ENCODE measurements at regions not wholly inside any gene's neighbourhood (a gene's known extent, or its start where the extent isn't known, plus 50 kb on each side); places are given as distances from the start of the nearest gene placed in this dataset.

DNA sequence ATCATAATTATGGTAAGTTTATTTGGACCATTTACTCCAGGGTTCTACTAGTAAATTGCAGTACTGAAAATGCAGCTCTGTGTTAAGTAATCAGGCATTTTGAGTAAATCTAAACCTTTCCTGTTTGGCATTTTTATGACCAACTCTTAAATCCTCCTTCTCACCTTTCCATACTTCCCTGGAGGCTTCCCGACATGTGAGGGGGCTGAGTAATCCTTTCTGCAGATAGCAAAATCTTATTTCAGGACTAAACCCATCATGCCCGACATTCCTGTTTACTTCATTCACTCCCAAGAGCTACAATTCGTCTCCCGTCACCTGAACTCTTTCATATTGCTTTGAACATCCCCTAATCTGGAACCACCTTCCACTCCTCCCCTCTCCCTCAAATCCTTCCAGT is 296.6 kb downstream of the IKZF2 start:
- Histone ChIP-seq H3K4me1 (ENCODE audit: control insufficient read depth, insufficient read depth, low read length) (no peaks in the 10 kb centered on the region), H3K4me3 (ENCODE audit: low read depth, low read length) (no peak overlapping the region), H3K27ac (ENCODE audit: extremely low read depth, low read depth, low read length) (no peak overlapping the region), H3K9me3 (ENCODE audit: control insufficient read depth, insufficient read depth, low read depth, low read length) (no peaks in the 10 kb centered on the region), H3K36me3 (ENCODE audit: control insufficient read depth in 2 of 2, insufficient read depth in 1 of 2, low read length in 2 of 2) (no peaks in the 10 kb centered on the region)
- ChIA-PET CTCF (interaction anchor here (1.0 kb wide), 1 partner anchor 8 kb away, joined by 3 read pairs; no protein-coding TSS in a partner anchor), POLR2A (no interaction called here)
- TF ChIP-seq, protein P1, sequence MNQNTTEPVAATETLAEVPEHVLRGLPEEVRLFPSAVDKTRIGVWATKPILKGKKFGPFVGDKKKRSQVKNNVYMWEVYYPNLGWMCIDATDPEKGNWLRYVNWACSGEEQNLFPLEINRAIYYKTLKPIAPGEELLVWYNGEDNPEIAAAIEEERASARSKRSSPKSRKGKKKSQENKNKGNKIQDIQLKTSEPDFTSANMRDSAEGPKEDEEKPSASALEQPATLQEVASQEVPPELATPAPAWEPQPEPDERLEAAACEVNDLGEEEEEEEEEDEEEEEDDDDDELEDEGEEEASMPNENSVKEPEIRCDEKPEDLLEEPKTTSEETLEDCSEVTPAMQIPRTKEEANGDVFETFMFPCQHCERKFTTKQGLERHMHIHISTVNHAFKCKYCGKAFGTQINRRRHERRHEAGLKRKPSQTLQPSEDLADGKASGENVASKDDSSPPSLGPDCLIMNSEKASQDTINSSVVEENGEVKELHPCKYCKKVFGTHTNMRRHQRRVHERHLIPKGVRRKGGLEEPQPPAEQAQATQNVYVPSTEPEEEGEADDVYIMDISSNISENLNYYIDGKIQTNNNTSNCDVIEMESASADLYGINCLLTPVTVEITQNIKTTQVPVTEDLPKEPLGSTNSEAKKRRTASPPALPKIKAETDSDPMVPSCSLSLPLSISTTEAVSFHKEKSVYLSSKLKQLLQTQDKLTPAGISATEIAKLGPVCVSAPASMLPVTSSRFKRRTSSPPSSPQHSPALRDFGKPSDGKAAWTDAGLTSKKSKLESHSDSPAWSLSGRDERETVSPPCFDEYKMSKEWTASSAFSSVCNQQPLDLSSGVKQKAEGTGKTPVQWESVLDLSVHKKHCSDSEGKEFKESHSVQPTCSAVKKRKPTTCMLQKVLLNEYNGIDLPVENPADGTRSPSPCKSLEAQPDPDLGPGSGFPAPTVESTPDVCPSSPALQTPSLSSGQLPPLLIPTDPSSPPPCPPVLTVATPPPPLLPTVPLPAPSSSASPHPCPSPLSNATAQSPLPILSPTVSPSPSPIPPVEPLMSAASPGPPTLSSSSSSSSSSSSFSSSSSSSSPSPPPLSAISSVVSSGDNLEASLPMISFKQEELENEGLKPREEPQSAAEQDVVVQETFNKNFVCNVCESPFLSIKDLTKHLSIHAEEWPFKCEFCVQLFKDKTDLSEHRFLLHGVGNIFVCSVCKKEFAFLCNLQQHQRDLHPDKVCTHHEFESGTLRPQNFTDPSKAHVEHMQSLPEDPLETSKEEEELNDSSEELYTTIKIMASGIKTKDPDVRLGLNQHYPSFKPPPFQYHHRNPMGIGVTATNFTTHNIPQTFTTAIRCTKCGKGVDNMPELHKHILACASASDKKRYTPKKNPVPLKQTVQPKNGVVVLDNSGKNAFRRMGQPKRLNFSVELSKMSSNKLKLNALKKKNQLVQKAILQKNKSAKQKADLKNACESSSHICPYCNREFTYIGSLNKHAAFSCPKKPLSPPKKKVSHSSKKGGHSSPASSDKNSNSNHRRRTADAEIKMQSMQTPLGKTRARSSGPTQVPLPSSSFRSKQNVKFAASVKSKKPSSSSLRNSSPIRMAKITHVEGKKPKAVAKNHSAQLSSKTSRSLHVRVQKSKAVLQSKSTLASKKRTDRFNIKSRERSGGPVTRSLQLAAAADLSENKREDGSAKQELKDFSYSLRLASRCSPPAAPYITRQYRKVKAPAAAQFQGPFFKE (tag by site-specific recombination; IDR thresholded peaks at IDR 0.05; ENCODE audit: borderline replicate concordance): no peak
- TF ChIP-seq REPIN1 (tag by site-specific recombination; IDR thresholded peaks at IDR 0.05; ENCODE audit: low read depth): no peak
- TF ChIP-seq, protein P2, sequence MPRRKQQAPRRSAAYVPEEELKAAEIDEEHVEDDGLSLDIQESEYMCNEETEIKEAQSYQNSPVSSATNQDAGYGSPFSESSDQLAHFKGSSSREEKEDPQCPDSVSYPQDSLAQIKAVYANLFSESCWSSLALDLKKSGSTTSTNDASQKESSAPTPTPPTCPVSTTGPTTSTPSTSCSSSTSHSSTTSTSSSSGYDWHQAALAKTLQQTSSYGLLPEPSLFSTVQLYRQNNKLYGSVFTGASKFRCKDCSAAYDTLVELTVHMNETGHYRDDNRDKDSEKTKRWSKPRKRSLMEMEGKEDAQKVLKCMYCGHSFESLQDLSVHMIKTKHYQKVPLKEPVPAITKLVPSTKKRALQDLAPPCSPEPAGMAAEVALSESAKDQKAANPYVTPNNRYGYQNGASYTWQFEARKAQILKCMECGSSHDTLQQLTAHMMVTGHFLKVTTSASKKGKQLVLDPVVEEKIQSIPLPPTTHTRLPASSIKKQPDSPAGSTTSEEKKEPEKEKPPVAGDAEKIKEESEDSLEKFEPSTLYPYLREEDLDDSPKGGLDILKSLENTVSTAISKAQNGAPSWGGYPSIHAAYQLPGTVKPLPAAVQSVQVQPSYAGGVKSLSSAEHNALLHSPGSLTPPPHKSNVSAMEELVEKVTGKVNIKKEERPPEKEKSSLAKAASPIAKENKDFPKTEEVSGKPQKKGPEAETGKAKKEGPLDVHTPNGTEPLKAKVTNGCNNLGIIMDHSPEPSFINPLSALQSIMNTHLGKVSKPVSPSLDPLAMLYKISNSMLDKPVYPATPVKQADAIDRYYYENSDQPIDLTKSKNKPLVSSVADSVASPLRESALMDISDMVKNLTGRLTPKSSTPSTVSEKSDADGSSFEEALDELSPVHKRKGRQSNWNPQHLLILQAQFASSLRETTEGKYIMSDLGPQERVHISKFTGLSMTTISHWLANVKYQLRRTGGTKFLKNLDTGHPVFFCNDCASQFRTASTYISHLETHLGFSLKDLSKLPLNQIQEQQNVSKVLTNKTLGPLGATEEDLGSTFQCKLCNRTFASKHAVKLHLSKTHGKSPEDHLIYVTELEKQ (tag by site-specific recombination; IDR thresholded peaks at IDR 0.05; ENCODE audit: borderline replicate concordance): no peak
- TF ChIP-seq, protein P3, sequence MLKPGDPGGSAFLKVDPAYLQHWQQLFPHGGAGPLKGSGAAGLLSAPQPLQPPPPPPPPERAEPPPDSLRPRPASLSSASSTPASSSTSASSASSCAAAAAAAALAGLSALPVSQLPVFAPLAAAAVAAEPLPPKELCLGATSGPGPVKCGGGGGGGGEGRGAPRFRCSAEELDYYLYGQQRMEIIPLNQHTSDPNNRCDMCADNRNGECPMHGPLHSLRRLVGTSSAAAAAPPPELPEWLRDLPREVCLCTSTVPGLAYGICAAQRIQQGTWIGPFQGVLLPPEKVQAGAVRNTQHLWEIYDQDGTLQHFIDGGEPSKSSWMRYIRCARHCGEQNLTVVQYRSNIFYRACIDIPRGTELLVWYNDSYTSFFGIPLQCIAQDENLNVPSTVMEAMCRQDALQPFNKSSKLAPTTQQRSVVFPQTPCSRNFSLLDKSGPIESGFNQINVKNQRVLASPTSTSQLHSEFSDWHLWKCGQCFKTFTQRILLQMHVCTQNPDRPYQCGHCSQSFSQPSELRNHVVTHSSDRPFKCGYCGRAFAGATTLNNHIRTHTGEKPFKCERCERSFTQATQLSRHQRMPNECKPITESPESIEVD (tag by site-specific recombination; IDR thresholded peaks at IDR 0.05): no peak
- TF ChIP-seq, protein P4, sequence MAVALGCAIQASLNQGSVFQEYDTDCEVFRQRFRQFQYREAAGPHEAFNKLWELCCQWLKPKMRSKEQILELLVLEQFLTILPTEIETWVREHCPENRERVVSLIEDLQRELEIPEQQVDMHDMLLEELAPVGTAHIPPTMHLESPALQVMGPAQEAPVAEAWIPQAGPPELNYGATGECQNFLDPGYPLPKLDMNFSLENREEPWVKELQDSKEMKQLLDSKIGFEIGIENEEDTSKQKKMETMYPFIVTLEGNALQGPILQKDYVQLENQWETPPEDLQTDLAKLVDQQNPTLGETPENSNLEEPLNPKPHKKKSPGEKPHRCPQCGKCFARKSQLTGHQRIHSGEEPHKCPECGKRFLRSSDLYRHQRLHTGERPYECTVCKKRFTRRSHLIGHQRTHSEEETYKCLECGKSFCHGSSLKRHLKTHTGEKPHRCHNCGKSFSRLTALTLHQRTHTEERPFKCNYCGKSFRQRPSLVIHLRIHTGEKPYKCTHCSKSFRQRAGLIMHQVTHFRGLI (tag by site-specific recombination; IDR thresholded peaks at IDR 0.05): no peak
- no peak for TF ChIP-seq ZNF211 (tag by site-specific recombination; IDR thresholded peaks at IDR 0.05; ENCODE audit: low read depth)
- TF ChIP-seq, protein P5, sequence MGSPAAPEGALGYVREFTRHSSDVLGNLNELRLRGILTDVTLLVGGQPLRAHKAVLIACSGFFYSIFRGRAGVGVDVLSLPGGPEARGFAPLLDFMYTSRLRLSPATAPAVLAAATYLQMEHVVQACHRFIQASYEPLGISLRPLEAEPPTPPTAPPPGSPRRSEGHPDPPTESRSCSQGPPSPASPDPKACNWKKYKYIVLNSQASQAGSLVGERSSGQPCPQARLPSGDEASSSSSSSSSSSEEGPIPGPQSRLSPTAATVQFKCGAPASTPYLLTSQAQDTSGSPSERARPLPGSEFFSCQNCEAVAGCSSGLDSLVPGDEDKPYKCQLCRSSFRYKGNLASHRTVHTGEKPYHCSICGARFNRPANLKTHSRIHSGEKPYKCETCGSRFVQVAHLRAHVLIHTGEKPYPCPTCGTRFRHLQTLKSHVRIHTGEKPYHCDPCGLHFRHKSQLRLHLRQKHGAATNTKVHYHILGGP (tag by site-specific recombination; IDR thresholded peaks at IDR 0.05): no peak
- no peak for TF ChIP-seq ZNF223 (tag by site-specific recombination; IDR thresholded peaks at IDR 0.05)
- TF ChIP-seq ZNF248 (tag by site-specific recombination; IDR thresholded peaks at IDR 0.05): no peak
- no peak for TF ChIP-seq RBAK (tag by site-specific recombination; IDR thresholded peaks at IDR 0.05)

Data from HEK293 (cell line).